Naive thymus-derived CD4-positive, alpha-beta T cell (primary cell): ENCODE measurements at regions not wholly inside any gene's neighbourhood (a gene's known extent, or its start where the extent isn't known, plus 50 kb on each side); places are given as distances from the start of the nearest gene placed in this dataset.
"Not testable (repeated sequence)": the region's sequence is repeated elsewhere in the genome, so short reads cannot be mapped to it uniquely, and the experiment has no call there.

ENCODE experiments used
- ATAC-seq: fragments of 150-1000 bp; cut with Tn5 transposase; 2 replicates; pipeline ENCODE4 v1.10.0; 2021; ENCODE audit warnings: mild to moderate bottlenecking, moderate library complexity
- CTCF ChIA-PET: fragments of 350-600 bp; sonication (Branson Sonifier 250); formaldehyde crosslinking; loops from one replicate; lab custom pipeline; 2021; ENCODE audit warnings: antibody characterized with exemption; lab: Charles Lee
- POLR2A ChIA-PET: fragments of 350-600 bp; sonication (Branson Sonifier 250); formaldehyde crosslinking; loops from one replicate; lab custom pipeline; 2021; ENCODE audit warnings: antibody characterized with exemption, inconsistent platforms; lab: Charles Lee
- DNase-seq, 9 donors: peaks; one replicate each; pipeline versions ENCODE4 v3.0.0 to v3.0.0-alpha.2; 2020 to 2022; ENCODE audit warnings: mixed read lengths in 1 of 9
- H3K27ac ChIP-seq: one replicate; pipeline ENCODE4 v1.7.0; 2013; ENCODE audit warnings: mild to moderate bottlenecking, low read depth, low read length, moderate library complexity
- H3K27me3 ChIP-seq, 2 donors: one replicate each; pipeline ENCODE4 v1.7.0; 2013; ENCODE audit warnings: low read length in 2 of 2, mild to moderate bottlenecking in 2 of 2, moderate library complexity in 2 of 2; ENCODE audit not compliant: control insufficient read depth in 2 of 2, insufficient read depth in 2 of 2
- H3K36me3 ChIP-seq, 3 experiments: 1 replicate in 2 of 3; 2 replicates in 1 of 3; pipeline ENCODE4 v1.7.0; 2013; ENCODE audit warnings: low read length in 3 of 3, mild to moderate bottlenecking in 3 of 3, moderate library complexity in 1 of 3; ENCODE audit not compliant: insufficient read depth in 3 of 3, control insufficient read depth in 2 of 3
- H3K4me1 ChIP-seq, 2 donors: one replicate each; pipeline ENCODE4 v1.7.0; 2013; ENCODE audit warnings: low read length in 2 of 2, mild to moderate bottlenecking in 2 of 2, moderate library complexity in 1 of 2; ENCODE audit not compliant: control insufficient read depth in 2 of 2, insufficient read depth in 2 of 2
- H3K4me3 ChIP-seq: 2 replicates; pipeline ENCODE4 v1.7.0; 2013; ENCODE audit warnings: mild to moderate bottlenecking, low read length
- H3K9me3 ChIP-seq, 3 experiments: 1 replicate in 2 of 3; 2 replicates in 1 of 3; pipeline ENCODE4 v1.7.0; 2013; ENCODE audit warnings: low read length in 3 of 3; ENCODE audit not compliant: control insufficient read depth in 2 of 3
- H3K27ac Mint-ChIP-seq, 9 donors: one replicate each; pipeline ENCODE4 v1.8.0; 2020 to 2022; ENCODE audit warnings: mixed read lengths in 9 of 9, mild to moderate bottlenecking in 8 of 9, moderate library complexity in 5 of 9, inconsistent platforms in 2 of 9
- H3K27me3 Mint-ChIP-seq, 5 donors: one replicate each; pipeline ENCODE4 v1.8.0; 2021 to 2022; ENCODE audit warnings: mixed read lengths in 5 of 5, mild to moderate bottlenecking in 1 of 5
- H3K36me3 Mint-ChIP-seq, 5 donors: one replicate each; pipeline ENCODE4 v1.8.0; 2020 to 2022; ENCODE audit warnings: mixed read lengths in 5 of 5, mild to moderate bottlenecking in 3 of 5, inconsistent platforms in 1 of 5
- H3K4me1 Mint-ChIP-seq, 7 donors: one replicate each; pipeline ENCODE4 v1.8.0; 2020 to 2022; ENCODE audit warnings: mixed read lengths in 7 of 7, mild to moderate bottlenecking in 3 of 7, inconsistent platforms in 1 of 7
- H3K4me3 Mint-ChIP-seq, 10 donors: one replicate each; pipeline ENCODE4 v1.8.0; 2020 to 2022; ENCODE audit warnings: mild to moderate bottlenecking in 10 of 10, mixed read lengths in 10 of 10, moderate library complexity in 6 of 10, inconsistent platforms in 2 of 10
- H3K9me3 Mint-ChIP-seq, 11 donors: one replicate each; pipeline ENCODE4 v1.8.0; 2020 to 2022; ENCODE audit warnings: mixed read lengths in 11 of 11, mild to moderate bottlenecking in 4 of 11, inconsistent platforms in 1 of 11, moderate library complexity in 1 of 11
- intact Hi-C, 2 donors: fragments of 100-400 bp; cut with micrococcal nuclease; formaldehyde crosslinking; loops; one replicate each; pipeline ENCODE4 v1.15.1; 2023

DNA sequence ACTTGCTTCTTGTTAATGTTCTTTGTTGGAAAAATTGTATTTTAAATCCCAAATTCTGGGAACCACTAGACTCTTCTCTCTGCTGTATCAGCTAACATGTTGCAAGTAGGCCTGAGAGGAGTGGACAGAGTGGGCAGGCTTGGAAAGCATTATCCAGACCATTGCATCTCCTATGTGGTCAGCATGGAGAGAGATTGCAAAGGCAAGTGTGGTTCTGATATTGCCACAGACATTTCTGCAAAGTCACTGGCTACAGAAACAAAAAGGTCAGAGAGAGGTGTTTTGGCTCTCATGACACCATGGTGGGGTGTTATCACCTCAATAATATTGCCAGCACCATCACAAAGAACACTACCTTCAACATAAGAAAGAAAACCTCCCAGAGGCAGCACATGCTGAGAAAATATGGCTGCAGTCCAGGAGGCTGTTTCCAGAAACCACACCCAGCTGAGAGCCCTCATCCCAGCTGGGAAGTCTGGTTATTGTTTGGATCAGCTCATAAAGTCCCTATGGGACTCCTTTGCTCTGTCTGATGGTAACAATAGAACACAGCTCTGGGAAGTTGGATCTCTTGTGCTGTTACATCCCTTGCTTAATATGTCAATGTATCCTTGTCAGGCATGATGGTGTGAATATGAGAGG, 78.2 kb upstream of the TBX18 start:
- H3K4me3 ChIP-seq, result no peak overlapping the region
- H3K9me3 ChIP-seq, result no peaks in the 10 kb centered on the region
- POLR2A ChIA-PET, result no interaction called here
- H3K36me3 Mint-ChIP-seq, result peaks cover 0 to 9% (median 0%) of the 10 kb centered on the region in 5 donors
- no peak overlapping the region for H3K27ac ChIP-seq
- no peaks in the 10 kb centered on the region for H3K27me3 ChIP-seq
- no peaks in the 10 kb centered on the region for H3K36me3 ChIP-seq
- ATAC-seq, result no peak
- H3K4me1 Mint-ChIP-seq, result no peaks in the 10 kb centered on the region
- DNase-seq, result no peak
- CTCF ChIA-PET, result no interaction called here
- no peak overlapping the region for H3K4me3 Mint-ChIP-seq
- peaks cover 0 to 9% (median 0%) of the 10 kb centered on the region in 5 donors for H3K27me3 Mint-ChIP-seq
- peaks cover 2 to 30% (median 10%) of the 10 kb centered on the region in 11 donors for H3K9me3 Mint-ChIP-seq
- no peaks in the 10 kb centered on the region for H3K4me1 ChIP-seq
- intact Hi-C loops, result no loop called here
- no peak overlapping the region for H3K27ac Mint-ChIP-seq

DNA sequence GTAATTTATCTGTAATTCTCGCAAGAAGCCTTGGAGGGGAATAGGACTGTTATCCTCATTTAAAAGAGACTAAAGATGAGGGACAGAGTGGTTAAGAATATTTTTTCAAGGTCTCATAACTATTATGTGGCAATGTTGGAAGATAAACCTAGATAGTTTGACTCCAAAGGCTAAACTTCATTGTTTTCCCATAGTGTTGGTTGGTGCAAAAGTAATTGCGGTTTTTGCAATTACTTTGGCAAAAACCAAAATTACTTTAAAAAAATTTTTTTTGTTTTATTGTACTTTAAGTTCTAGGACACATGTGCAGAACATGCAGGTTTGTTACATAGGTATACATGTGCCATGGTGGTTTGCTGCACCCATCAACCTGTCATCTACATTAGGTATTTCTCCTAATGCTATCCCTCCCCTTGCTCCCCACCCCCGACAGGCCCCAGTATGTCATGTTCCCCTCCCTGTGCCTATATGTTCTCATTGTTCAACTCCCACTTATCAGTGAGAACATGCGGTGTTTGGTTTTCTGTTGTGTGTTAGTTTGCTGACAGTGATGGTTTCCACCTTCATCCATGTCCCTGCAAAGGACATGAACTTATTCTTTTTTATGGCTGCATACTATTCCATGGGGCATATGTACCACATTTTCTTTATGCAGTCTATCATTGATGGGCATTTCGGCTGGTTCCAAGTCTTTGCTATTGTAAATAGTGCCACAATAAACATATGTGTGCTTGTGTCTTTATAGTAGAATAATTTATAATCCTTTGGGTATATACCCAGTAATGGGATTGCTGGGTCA, 72.9 kb upstream of the TBX18 start:
- intact Hi-C loops, H3K36me3 ChIP-seq, CTCF ChIA-PET: not testable (repeated sequence)

DNA sequence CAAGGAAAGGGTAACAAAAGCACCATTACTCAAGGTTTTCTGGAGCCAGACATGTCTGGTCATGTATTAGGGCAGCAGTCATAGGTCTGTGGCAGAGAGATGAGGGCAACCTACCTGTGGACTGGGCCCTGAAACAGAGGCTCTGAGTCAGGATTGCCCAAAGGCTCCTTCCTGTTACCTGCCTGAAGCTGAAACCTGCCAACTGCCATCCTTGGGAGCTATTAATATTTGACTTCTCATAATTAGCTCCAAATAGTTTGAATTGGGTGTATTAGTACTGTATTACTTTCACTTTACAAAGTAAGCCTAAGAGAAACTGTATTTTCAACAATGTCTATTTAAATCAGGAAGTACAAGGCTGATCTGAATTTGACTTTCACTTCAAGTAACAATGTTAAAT, 72.0 kb upstream of the TBX18 start:
- ChIA-PET POLR2A (no interaction called here), CTCF (no interaction called here)
- H3K4me1 Mint-ChIP-seq, result no peaks in the 10 kb centered on the region
- H3K27me3 ChIP-seq, result no peaks in the 10 kb centered on the region
- no peaks in the 10 kb centered on the region for H3K4me1 ChIP-seq
- no peak overlapping the region for H3K27ac ChIP-seq
- DNase-seq (no peak), ATAC-seq (no peak)
- peaks cover 0 to 5% (median 0%) of the 10 kb centered on the region in 5 donors for H3K36me3 Mint-ChIP-seq
- peaks cover 2 to 24% (median 9%) of the 10 kb centered on the region in 11 donors for H3K9me3 Mint-ChIP-seq
- no peaks in the 10 kb centered on the region for H3K9me3 ChIP-seq
- intact Hi-C loops, result no loop called here
- H3K36me3 ChIP-seq, result no peaks in the 10 kb centered on the region
- H3K4me3 ChIP-seq, result no peak overlapping the region
- H3K27me3 Mint-ChIP-seq, result no peaks in the 10 kb centered on the region
- H3K27ac Mint-ChIP-seq, result no peak overlapping the region
- no peak overlapping the region for H3K4me3 Mint-ChIP-seq

More for the DNA sequence above, 72.9 kb upstream of the TBX18 start:
- H3K27ac ChIP-seq, H3K4me3 ChIP-seq, H3K27me3 Mint-ChIP-seq, H3K27ac Mint-ChIP-seq, H3K9me3 ChIP-seq, DNase-seq, H3K4me1 Mint-ChIP-seq, H3K4me3 Mint-ChIP-seq, POLR2A ChIA-PET, H3K27me3 ChIP-seq, H3K4me1 ChIP-seq, H3K36me3 Mint-ChIP-seq, ATAC-seq: not testable (repeated sequence)
- H3K9me3 Mint-ChIP-seq, result peaks cover 4 to 26% (median 9%) of the 10 kb centered on the region in 11 donors

DNA sequence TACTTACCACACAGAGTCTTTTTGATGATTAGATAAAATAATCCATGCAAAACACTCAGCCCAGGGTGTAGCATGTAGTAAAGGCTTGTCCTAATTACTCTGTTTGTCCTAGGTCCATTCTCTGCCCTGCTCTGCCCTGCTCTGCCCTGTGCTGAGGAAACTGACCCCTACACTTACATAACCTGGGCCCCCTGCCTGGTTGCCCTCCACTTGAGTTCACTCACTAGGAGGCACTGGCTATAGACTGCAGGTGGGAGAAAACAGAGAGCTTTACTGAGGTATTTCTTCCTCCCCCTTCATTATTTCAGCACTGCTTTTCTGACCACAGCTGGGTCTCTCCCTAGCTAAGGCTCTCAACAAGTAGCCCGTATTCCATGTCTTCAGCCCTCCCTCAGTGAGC, 70.9 kb upstream of the TBX18 start:
- ChIA-PET POLR2A (no interaction called here), CTCF (no interaction called here)
- no peaks in the 10 kb centered on the region for H3K36me3 ChIP-seq
- Mint-ChIP-seq H3K36me3 (peaks cover 0 to 5% (median 0%) of the 10 kb centered on the region in 5 donors), H3K27ac (no peak overlapping the region), H3K27me3 (no peaks in the 10 kb centered on the region), H3K9me3 (peaks cover 2 to 22% (median 7%) of the 10 kb centered on the region in 11 donors), H3K4me1 (no peaks in the 10 kb centered on the region), H3K4me3 (no peak overlapping the region)
- H3K27me3 ChIP-seq, result no peaks in the 10 kb centered on the region
- no peak overlapping the region for H3K27ac ChIP-seq
- no peaks in the 10 kb centered on the region for H3K9me3 ChIP-seq
- intact Hi-C loops, result no loop called here
- no peak overlapping the region for H3K4me3 ChIP-seq
- no peaks in the 10 kb centered on the region for H3K4me1 ChIP-seq
- ATAC-seq (no peak), DNase-seq (no peak)

DNA sequence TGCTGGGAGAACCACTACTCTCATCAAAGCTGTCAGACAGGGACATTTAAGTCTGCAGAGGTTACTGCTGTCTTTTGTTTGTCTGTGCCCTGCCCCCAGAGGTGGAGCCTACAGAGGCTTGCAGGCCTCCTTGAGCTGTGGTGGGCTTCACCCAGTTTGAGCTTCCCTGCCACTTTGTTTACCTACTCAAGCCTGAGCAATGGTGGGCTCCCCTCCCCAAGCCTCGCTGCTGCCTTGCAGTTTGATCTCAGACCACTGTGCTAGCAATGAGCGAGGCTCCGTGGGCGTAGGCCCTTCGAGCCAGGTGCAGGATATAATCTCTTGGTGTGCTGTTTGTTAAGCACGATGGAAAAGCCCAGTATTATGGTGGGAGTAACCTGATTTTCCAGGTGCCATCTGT, 67.5 kb upstream of the TBX18 start:
- H3K4me1 Mint-ChIP-seq, H3K27ac ChIP-seq, CTCF ChIA-PET, intact Hi-C loops, H3K4me1 ChIP-seq, H3K36me3 Mint-ChIP-seq, H3K9me3 ChIP-seq, H3K27me3 ChIP-seq, H3K4me3 Mint-ChIP-seq, H3K36me3 ChIP-seq, H3K4me3 ChIP-seq, H3K27me3 Mint-ChIP-seq, H3K27ac Mint-ChIP-seq, DNase-seq, POLR2A ChIA-PET, ATAC-seq: not testable (repeated sequence)
- H3K9me3 Mint-ChIP-seq, result peaks cover 0 to 16% (median 3%) of the 10 kb centered on the region in 11 donors

DNA sequence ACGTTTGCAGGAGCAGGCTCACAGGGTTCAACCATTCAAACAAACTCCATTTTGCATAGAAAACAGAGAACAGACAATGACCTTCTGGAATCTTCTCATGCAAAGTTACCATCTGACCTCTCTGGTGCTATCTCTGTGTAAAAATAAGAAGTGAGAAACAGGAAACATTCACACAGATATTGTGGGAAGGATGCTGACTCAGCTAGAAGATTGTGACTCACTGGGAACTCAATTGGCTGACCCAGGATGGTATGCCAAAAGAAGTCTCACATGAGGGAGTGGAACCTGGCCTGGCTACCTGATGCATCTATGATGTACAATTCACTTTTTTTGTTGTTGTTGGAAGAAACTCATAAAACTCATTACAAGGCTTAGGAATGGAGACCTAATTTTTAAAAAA, 61.1 kb upstream of the TBX18 start:
- CTCF ChIA-PET, result no interaction called here
- no peaks in the 10 kb centered on the region for H3K4me1 Mint-ChIP-seq
- no peak overlapping the region for H3K4me3 ChIP-seq
- H3K27ac ChIP-seq, result no peak overlapping the region
- no peak for ATAC-seq
- H3K4me1 ChIP-seq, result no peaks in the 10 kb centered on the region
- no peaks in the 10 kb centered on the region for H3K27me3 ChIP-seq
- H3K4me3 Mint-ChIP-seq, result no peak overlapping the region
- H3K27ac Mint-ChIP-seq, result no peak overlapping the region
- DNase-seq, result no peak
- peaks cover 0 to 24% (median 7%) of the 10 kb centered on the region in 11 donors for H3K9me3 Mint-ChIP-seq
- H3K27me3 Mint-ChIP-seq, result no peaks in the 10 kb centered on the region
- H3K9me3 ChIP-seq, result no peaks in the 10 kb centered on the region
- no peaks in the 10 kb centered on the region for H3K36me3 Mint-ChIP-seq
- no peaks in the 10 kb centered on the region for H3K36me3 ChIP-seq
- POLR2A ChIA-PET, result no interaction called here
- intact Hi-C loops, result no loop called here

DNA sequence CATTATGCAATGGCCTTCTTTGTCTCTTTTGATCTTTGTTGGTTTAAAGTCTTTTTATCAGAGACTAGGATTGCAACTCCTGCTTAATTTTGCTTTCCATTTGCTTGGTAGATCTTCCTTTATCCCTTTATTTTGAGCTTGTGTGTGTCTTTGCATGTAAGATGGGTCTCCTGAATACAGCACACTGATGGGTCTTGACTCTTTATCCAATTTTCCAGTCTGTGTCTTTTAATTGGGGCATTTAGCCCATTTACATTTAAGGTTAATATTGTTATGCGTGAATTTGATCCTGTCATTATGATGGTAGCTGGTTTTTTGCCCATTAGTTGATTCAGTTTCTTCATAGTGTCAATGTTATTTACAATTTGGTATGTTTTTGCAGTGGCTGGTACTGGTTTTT, 56.9 kb upstream of the TBX18 start:
- POLR2A ChIA-PET, result not testable (repeated sequence)

More for the DNA sequence above, 56.9 kb upstream of the TBX18 start:
- intact Hi-C loops, ATAC-seq, CTCF ChIA-PET, H3K27ac Mint-ChIP-seq, H3K4me3 Mint-ChIP-seq, H3K36me3 Mint-ChIP-seq, H3K27me3 ChIP-seq, H3K4me3 ChIP-seq, H3K36me3 ChIP-seq, H3K27ac ChIP-seq, DNase-seq, H3K4me1 Mint-ChIP-seq, H3K27me3 Mint-ChIP-seq, H3K4me1 ChIP-seq, H3K9me3 ChIP-seq: not testable (repeated sequence)
- H3K9me3 Mint-ChIP-seq, result peaks cover 0 to 33% (median 7%) of the 10 kb centered on the region in 11 donors
